GM12864 (cell line): ENCODE measurements at regions not wholly inside any gene's neighbourhood (a gene's known extent, or its start where the extent isn't known, plus 50 kb on each side); places are given as distances from the start of the nearest gene placed in this dataset.

Experiments
- DNase-seq: peaks from one replicate; pipeline ENCODE4 v3.0.0-alpha.2; 2011; ENCODE audit warnings: low read depth
- H3K4me3 ChIP-seq: 2 replicates; pipeline ENCODE4 v1.5.1; 2011; ENCODE audit warnings: mild to moderate bottlenecking, low read depth, low read length, control low read depth
- TF ChIP-seq, protein P1 (sequence below): IDR thresholded peaks from 2 replicates; pipeline ENCODE4 v1.5.1; 2011; ENCODE audit warnings: low read depth, mild to moderate bottlenecking, moderate library complexity, low read length, control low read depth, inconsistent platforms; ENCODE audit errors: missing control alignments

DNA sequence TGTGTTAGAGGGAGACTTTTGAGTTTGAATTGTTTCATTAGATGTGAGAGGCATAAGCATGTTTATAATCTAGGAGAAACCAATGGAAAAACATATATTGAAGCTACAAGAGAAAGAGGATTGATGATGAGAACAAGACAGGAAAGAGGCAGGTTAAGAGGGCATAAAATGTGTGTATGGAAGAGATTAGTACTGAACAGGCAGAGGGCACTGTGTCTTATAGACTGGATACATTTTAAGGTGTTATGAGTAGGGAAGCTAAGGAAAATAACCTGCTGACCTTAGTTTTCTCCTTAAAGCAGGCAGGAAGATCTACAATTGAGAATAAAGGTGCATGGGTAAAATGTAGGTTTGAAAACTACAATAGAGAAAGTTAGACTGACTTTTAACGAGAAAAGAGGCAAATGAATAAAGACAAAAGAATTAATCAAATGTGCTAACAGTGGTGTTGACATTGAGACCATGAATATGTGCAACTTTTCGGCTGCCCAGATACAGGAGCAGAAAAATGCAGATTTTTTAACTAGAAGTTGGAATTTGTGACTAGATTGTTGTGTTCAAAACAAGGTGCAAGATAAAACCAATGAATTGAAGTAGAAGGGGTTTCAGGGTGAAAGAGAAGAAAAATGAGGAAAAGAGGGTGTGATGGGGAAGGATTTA lies 846.3 kb downstream of the HACE1 start:
- DNase-seq = no peak
- TF ChIP-seq, protein P1, sequence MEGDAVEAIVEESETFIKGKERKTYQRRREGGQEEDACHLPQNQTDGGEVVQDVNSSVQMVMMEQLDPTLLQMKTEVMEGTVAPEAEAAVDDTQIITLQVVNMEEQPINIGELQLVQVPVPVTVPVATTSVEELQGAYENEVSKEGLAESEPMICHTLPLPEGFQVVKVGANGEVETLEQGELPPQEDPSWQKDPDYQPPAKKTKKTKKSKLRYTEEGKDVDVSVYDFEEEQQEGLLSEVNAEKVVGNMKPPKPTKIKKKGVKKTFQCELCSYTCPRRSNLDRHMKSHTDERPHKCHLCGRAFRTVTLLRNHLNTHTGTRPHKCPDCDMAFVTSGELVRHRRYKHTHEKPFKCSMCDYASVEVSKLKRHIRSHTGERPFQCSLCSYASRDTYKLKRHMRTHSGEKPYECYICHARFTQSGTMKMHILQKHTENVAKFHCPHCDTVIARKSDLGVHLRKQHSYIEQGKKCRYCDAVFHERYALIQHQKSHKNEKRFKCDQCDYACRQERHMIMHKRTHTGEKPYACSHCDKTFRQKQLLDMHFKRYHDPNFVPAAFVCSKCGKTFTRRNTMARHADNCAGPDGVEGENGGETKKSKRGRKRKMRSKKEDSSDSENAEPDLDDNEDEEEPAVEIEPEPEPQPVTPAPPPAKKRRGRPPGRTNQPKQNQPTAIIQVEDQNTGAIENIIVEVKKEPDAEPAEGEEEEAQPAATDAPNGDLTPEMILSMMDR = no peak
- H3K4me3 ChIP-seq = no peak overlapping the region

DNA sequence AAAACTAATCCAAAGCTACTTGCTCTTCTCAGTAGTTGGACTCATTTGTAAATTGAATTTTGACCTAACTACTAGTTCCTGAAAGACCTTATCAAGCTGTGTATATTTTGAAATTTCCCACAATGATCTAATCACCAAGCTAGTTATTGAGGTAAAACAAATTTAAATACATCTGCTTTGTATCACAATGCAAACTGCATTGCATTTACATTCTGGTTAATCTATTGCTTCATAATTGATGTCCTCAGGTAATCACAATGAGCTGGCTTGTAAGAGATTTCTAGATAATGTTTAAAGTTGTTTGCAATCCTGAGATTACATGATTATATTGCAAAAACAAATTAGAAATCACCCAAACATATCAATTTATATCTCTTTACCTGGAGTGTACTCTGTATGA lies 848.8 kb downstream of the HACE1 start:
- TF ChIP-seq, protein P1 = no peak
- no peak overlapping the region for H3K4me3 ChIP-seq
- DNase-seq = no peak

DNA sequence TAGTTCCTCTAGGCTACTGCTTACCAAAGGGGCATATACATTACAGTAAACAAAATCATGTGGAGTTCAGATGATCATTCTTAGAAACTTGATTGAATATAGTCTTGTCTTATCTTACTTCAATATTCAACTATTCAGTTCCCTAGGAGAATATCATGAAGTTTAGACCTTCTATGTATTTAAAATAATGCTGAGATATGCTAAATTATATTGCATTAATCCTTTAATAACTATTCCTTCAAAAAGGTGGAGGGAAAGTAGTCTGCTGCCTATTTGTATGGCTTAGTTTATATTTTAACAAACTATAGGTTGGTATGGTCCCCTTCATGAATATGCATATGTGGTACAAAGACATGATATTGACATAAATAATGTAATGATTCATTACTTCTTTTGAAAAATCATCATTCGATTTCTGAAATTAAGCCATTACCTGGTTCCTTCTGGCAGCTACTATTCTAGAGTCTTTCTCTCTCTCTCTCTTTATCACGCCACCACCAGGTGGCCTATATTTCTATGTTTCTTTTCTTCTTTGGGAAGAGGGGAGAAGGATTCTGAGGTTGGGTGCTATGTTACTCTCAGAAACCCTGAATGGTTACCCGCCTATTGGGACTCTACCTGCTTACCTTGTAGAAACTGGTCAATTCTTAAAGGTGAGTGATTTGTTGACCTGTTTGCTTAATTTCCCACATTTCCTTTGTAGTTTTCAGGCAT lies 855.8 kb downstream of the HACE1 start:
- TF ChIP-seq, protein P1 = no peak

DNA sequence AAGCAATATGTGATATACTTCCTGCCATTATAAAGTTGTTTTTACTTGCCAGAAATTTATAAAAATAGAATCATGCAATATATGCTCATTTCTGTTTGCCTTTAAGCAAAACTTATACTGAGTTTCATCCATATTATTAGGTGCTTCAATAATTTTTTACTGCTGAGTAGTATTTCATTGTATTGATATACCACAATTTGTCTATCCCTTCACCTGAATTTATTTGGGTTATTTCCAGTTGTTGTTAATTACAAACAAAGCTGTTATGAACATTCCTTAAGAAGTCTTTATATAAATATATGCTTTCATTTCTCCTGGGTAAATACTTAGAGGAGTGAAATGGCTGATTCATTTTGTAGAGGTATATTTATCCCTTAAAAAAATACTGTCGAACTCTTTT lies 864.1 kb downstream of the HACE1 start:
- no peak overlapping the region for H3K4me3 ChIP-seq
- no peak for DNase-seq
- TF ChIP-seq, protein P1 = no peak

More for the DNA sequence above, 855.8 kb downstream of the HACE1 start:
- no peak overlapping the region for H3K4me3 ChIP-seq
- DNase-seq = no peak

DNA sequence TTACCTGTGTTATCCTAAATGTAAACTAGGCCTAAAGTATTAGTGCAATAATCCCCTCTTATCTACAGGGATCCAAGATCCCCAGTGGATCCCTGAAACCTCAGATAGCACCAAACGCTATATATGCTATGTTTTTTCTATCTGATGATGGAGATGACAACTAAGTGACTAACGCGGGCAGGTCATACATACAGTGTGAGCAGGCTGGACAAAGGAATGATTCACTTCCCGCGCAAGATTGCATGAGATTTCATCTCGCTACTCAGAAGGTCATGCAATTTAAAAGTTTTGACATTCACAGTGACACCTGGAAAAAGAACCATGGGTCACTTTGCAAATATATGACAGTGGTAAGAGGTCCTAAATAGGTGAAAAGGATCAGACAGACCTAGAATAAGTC lies 875.9 kb downstream of the HACE1 start:
- TF ChIP-seq, protein P1 = no peak
- DNase-seq = no peak
- H3K4me3 ChIP-seq = no peak overlapping the region

DNA sequence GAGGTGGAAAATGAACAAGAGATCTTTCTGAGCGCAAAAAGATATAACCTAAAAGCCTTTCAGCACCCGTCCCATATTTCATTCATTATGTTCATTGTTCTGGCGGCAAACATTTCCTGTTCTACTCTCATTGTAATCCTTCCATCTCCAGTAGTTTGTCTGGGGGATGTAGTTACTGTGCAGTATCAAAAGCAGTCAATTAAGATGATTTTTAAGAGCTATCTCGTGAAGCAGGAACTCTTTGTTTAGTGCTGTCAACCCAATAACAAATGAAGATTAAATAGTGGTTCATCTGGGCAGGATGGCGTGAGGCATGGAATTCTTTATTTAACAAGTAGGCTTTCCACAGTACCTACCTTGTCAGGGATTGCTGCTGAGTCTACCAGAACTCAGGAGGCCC lies 876.7 kb downstream of the HACE1 start:
- DNase-seq = no peak
- no peak overlapping the region for H3K4me3 ChIP-seq
- TF ChIP-seq, protein P1 = no peak
